ENCODE measurements at regions not wholly inside any gene's neighbourhood (a gene's known extent, or its start where the extent isn't known, plus 50 kb on each side); places are given as distances from the start of the nearest gene placed in this dataset.
A peak's percentile ranks its signal among the peaks of the same experiment; 100 is the strongest.
"Not testable (repeated sequence)": the region's sequence is repeated elsewhere in the genome, so short reads cannot be mapped to it uniquely, and the experiment has no call there.

- Histone ChIP-seq H3K27ac (no peak overlapping the region), H3K4me3 (no peak overlapping the region), H3K27me3 (no peaks in the 10 kb centered on the region), H3K36me3 (no peaks in the 10 kb centered on the region), H3K9me3 (replicated peaks) (no peaks in the 10 kb centered on the region), H3K4me1 (no peaks in the 10 kb centered on the region)
- DNase-seq: peak; percentile 36 to 64
These were observed 1643.5 kb downstream of the TP53TG3F start for GRCh38 chr16:35102780-35103403.

GRCh38 chr16:35111772-35112171, 1652.4 kb downstream of the TP53TG3F start:
- not testable (repeated sequence) for H3K27ac ChIP-seq; H3K4me1 ChIP-seq; DNase-seq; H3K27me3 ChIP-seq; H3K9me3 ChIP-seq (replicated peaks); H3K4me3 ChIP-seq; H3K36me3 ChIP-seq

- Histone ChIP-seq H3K4me1 (no peaks in the 10 kb centered on the region), H3K27ac (no peak overlapping the region), H3K4me3 (no peak overlapping the region), H3K27me3 (no peaks in the 10 kb centered on the region), H3K9me3 (replicated peaks) (no peaks in the 10 kb centered on the region), H3K36me3 (no peaks in the 10 kb centered on the region)
- no peak for DNase-seq
These were observed 1672.0 kb downstream of the TP53TG3F start for GRCh38 chr16:35131429-35131828.

GRCh38 chr16:35134471-35134870, 1675.1 kb downstream of the TP53TG3F start:
- H3K27ac ChIP-seq: no peak overlapping the region
- H3K4me1 ChIP-seq: no peaks in the 10 kb centered on the region
- no peak overlapping the region for H3K4me3 ChIP-seq
- no peaks in the 10 kb centered on the region for H3K27me3 ChIP-seq
- H3K9me3 ChIP-seq (replicated peaks): no peaks in the 10 kb centered on the region
- DNase-seq: no peak
- no peaks in the 10 kb centered on the region for H3K36me3 ChIP-seq

GRCh38 chr16:35140293-35140986, 1681.0 kb downstream of the TP53TG3F start:
- no peak for DNase-seq
- Histone ChIP-seq H3K4me1 (no peaks in the 10 kb centered on the region), H3K27ac (no peak overlapping the region), H3K36me3 (no peaks in the 10 kb centered on the region), H3K4me3 (no peak overlapping the region), H3K9me3 (replicated peaks) (no peaks in the 10 kb centered on the region), H3K27me3 (no peaks in the 10 kb centered on the region)

GRCh38 chr16:35141303-35141702, 1681.9 kb downstream of the TP53TG3F start:
- Histone ChIP-seq H3K36me3 (no peaks in the 10 kb centered on the region), H3K4me1 (no peaks in the 10 kb centered on the region), H3K27me3 (no peaks in the 10 kb centered on the region), H3K4me3 (no peak overlapping the region), H3K27ac (no peak overlapping the region), H3K9me3 (replicated peaks) (no peaks in the 10 kb centered on the region)
- no peak for DNase-seq

- Histone ChIP-seq H3K36me3 (no peaks in the 10 kb centered on the region), H3K27ac (no peak overlapping the region), H3K9me3 (replicated peaks) (no peaks in the 10 kb centered on the region), H3K27me3 (no peaks in the 10 kb centered on the region), H3K4me3 (no peak overlapping the region), H3K4me1 (no peaks in the 10 kb centered on the region)
- no peak for DNase-seq
These were observed 1682.9 kb downstream of the TP53TG3F start for GRCh38 chr16:35142147-35142808.

GRCh38 chr16:35142809-35143192, 1683.4 kb downstream of the TP53TG3F start:
- no peak for DNase-seq

GRCh38 chr16:35144212-35144932, 1685.0 kb downstream of the TP53TG3F start:
- Histone ChIP-seq H3K27me3 (no peaks in the 10 kb centered on the region), H3K27ac (no peak overlapping the region), H3K4me3 (no peak overlapping the region), H3K9me3 (replicated peaks) (no peaks in the 10 kb centered on the region), H3K4me1 (no peaks in the 10 kb centered on the region), H3K36me3 (no peaks in the 10 kb centered on the region)
- DNase-seq: no peak

More at GRCh38 chr16:35142809-35143192, 1683.4 kb downstream of the TP53TG3F start:
- Histone ChIP-seq H3K4me3 (no peak overlapping the region), H3K9me3 (replicated peaks) (no peaks in the 10 kb centered on the region), H3K27me3 (no peaks in the 10 kb centered on the region), H3K36me3 (no peaks in the 10 kb centered on the region), H3K4me1 (no peaks in the 10 kb centered on the region), H3K27ac (no peak overlapping the region)

- no peak for DNase-seq
- H3K27me3 ChIP-seq: no peaks in the 10 kb centered on the region
- no peak overlapping the region for H3K27ac ChIP-seq
- no peaks in the 10 kb centered on the region for H3K4me1 ChIP-seq
- no peak overlapping the region for H3K4me3 ChIP-seq
- H3K9me3 ChIP-seq (replicated peaks): no peaks in the 10 kb centered on the region
- no peaks in the 10 kb centered on the region for H3K36me3 ChIP-seq
These were observed 1686.8 kb downstream of the TP53TG3F start for GRCh38 chr16:35146031-35146710.

- Histone ChIP-seq H3K27ac (no peak overlapping the region), H3K27me3 (no peaks in the 10 kb centered on the region), H3K9me3 (replicated peaks) (no peaks in the 10 kb centered on the region), H3K4me3 (no peak overlapping the region), H3K36me3 (no peaks in the 10 kb centered on the region), H3K4me1 (no peaks in the 10 kb centered on the region)
- no peak for DNase-seq
These were observed 1687.5 kb downstream of the TP53TG3F start for GRCh38 chr16:35146723-35147458.

- H3K4me3 ChIP-seq: no peak overlapping the region
- no peak overlapping the region for H3K27ac ChIP-seq
- no peak for DNase-seq
- H3K4me1 ChIP-seq: no peaks in the 10 kb centered on the region
- no peaks in the 10 kb centered on the region for H3K9me3 ChIP-seq (replicated peaks)
- no peaks in the 10 kb centered on the region for H3K27me3 ChIP-seq
- no peaks in the 10 kb centered on the region for H3K36me3 ChIP-seq
These were observed 1688.4 kb downstream of the TP53TG3F start for GRCh38 chr16:35147556-35148504.

GRCh38 chr16:35148748-35149147, 1689.3 kb downstream of the TP53TG3F start:
- no peak for DNase-seq
- Histone ChIP-seq H3K9me3 (replicated peaks) (no peaks in the 10 kb centered on the region), H3K27ac (no peak overlapping the region), H3K4me1 (no peaks in the 10 kb centered on the region), H3K4me3 (no peak overlapping the region), H3K27me3 (no peaks in the 10 kb centered on the region), H3K36me3 (no peaks in the 10 kb centered on the region)

All from SJCRH30 (cell line).